ENCODE measurements at regions not wholly inside any gene's neighbourhood (a gene's known extent, or its start where the extent isn't known, plus 50 kb on each side); places are given as distances from the start of the nearest gene placed in this dataset.

GRCh38 chr4:45036677-45037076 lies 310.3 kb upstream of the GNPDA2 start:
- ChIA-PET POLR2A (no interaction called here), CTCF (no interaction called here)
- H2AFZ ChIP-seq (ENCODE audit: low read depth, low read length), result no peak overlapping the region
- H3K9ac ChIP-seq (replicated peaks; ENCODE audit: extremely low read depth, insufficient read depth, low read length), result no peak overlapping the region
- dilution Hi-C loops (cut with MboI; ENCODE audit: extremely low pct_ligation_motif_present, low sequenced_read_pairs) (no loop called here), intact Hi-C loops (cut with micrococcal nuclease) (no loop called here)
- no peaks in the 10 kb centered on the region for H3K9me3 ChIP-seq (replicated peaks; ENCODE audit: control insufficient read depth, insufficient read depth, low read length)
- FAIRE-seq, result no peak
- H3K27ac ChIP-seq (ENCODE audit: insufficient read depth, low read depth, low read length), result no peak overlapping the region
- BruUV-seq (replicated peaks), result no TSS peak
- no peak for DNase-seq (ENCODE audit: low read depth, low spot score)
- H3K79me2 ChIP-seq (ENCODE audit: control insufficient read depth, insufficient read depth, low read length), result no peaks in the 10 kb centered on the region
- H3K4me2 ChIP-seq (ENCODE audit: insufficient read depth, low read length), result no peak overlapping the region
- no peaks in the 10 kb centered on the region for H3K9me1 ChIP-seq (replicated peaks; ENCODE audit: control insufficient read depth, extremely low read depth, insufficient read depth, low read length)
- no peaks in the 10 kb centered on the region for H3K36me3 ChIP-seq (ENCODE audit: control insufficient read depth in 2 of 2, extremely low read depth in 1 of 2, insufficient read depth in 2 of 2, low read length in 2 of 2)
- no peak for TF ChIP-seq FOS (IDR thresholded peaks at IDR 0.05; ENCODE audit: borderline replicate concordance, insufficient read depth, low read length)
- TF ChIP-seq, protein P1, sequence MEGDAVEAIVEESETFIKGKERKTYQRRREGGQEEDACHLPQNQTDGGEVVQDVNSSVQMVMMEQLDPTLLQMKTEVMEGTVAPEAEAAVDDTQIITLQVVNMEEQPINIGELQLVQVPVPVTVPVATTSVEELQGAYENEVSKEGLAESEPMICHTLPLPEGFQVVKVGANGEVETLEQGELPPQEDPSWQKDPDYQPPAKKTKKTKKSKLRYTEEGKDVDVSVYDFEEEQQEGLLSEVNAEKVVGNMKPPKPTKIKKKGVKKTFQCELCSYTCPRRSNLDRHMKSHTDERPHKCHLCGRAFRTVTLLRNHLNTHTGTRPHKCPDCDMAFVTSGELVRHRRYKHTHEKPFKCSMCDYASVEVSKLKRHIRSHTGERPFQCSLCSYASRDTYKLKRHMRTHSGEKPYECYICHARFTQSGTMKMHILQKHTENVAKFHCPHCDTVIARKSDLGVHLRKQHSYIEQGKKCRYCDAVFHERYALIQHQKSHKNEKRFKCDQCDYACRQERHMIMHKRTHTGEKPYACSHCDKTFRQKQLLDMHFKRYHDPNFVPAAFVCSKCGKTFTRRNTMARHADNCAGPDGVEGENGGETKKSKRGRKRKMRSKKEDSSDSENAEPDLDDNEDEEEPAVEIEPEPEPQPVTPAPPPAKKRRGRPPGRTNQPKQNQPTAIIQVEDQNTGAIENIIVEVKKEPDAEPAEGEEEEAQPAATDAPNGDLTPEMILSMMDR (IDR thresholded peaks at IDR 0.05; ENCODE audit: extremely low read depth in 1 of 2, insufficient read depth in 1 of 2, low read depth in 1 of 2, low read length in 2 of 2), result no peak
- no peak for TF ChIP-seq MYC (IDR thresholded peaks at IDR 0.05; ENCODE audit: low read depth, low read length)
- TF ChIP-seq, protein P2, sequence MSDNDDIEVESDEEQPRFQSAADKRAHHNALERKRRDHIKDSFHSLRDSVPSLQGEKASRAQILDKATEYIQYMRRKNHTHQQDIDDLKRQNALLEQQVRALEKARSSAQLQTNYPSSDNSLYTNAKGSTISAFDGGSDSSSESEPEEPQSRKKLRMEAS (IDR thresholded peaks at IDR 0.05; ENCODE audit: insufficient read depth, insufficient read length), result no peak
- TF ChIP-seq POLR2A (IDR thresholded peaks at IDR 0.05; ENCODE audit: low read depth, low read length), result no peak
- no peak for TF ChIP-seq JUN (IDR thresholded peaks at IDR 0.05; ENCODE audit: borderline replicate concordance, insufficient read depth, insufficient read length, low read depth)
- TF ChIP-seq POLR2AphosphoS5 (IDR thresholded peaks at IDR 0.05; ENCODE audit: insufficient read depth, low read depth, low read length), result no peak
- TF ChIP-seq GATA2 (IDR thresholded peaks at IDR 0.05; ENCODE audit: insufficient read depth, insufficient read length, low read depth, low read length), result no peak
- TF ChIP-seq EZH2 (IDR thresholded peaks at IDR 0.05; ENCODE audit: borderline replicate concordance, low read depth, low read length, severe bottlenecking), result no peak
- H4K20me1 ChIP-seq (replicated peaks; ENCODE audit: control insufficient read depth, extremely low read depth, insufficient read depth, low read length), result no peaks in the 10 kb centered on the region
- no peaks in the 10 kb centered on the region for H3K27me3 ChIP-seq (ENCODE audit: control insufficient read depth in 2 of 2, insufficient read depth in 2 of 2, low read length in 2 of 2)
- H3K4me1 ChIP-seq (ENCODE audit: control insufficient read depth, extremely low read depth, insufficient read depth, low read length), result no peaks in the 10 kb centered on the region
- no peak overlapping the region for H3K4me3 ChIP-seq (replicated peaks in 1 of 3; ENCODE audit: insufficient read depth in 1 of 3, low read depth in 1 of 3, low read length in 3 of 3)

All from endothelial cell of umbilical vein (primary cell).